NK-92 (cell line): ENCODE measurements at regions not wholly inside any gene's neighbourhood (a gene's known extent, or its start where the extent isn't known, plus 50 kb on each side); places are given as distances from the start of the nearest gene placed in this dataset.

ENCODE experiments used
- DNase-seq: peaks from one replicate; lab custom pipeline; 2025; ENCODE audit not compliant: unreplicated experiment; lab: John Stamatoyannopoulos, UW

DNA sequence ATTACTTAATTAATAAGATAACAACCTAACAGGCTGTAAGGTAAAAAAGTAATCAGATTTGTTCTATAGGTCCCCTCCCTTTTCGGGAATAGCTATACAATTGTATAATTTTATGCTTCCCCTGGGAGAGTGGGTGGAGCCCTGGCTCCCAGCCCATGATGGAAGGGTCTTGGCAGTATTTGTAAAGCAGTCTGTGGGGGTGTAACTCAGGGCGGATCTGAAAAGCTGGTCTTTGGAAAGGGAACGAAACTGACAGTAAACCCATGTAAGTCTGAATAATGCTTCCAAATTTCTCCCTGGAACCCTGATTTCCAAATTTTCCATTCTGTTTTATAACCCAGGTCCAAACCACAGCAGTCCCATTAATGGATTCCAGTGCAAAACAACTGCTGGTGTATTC, 110.4 kb downstream of the DAD1 start:
- no peak for DNase-seq

DNA sequence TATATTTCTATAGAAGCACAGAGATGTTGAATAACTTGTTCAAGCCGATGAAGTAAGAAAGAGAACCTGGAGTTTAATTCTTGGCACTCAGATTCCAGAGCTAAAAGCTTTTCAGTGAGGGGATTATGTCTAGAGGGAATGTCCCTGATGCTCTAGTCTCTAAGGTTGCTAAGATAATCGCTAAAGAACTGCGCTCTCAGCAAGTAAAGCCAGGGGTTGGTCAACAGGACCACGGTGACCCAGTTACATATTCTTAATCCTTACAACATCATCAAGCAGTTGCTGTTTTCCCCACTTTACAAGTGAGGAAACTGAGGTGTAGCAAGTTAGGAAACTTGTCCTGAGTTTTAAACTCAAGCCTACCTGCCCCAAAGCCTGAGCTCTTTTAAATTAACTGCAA, 110.8 kb downstream of the DAD1 start:
- DNase-seq, result no peak

DNA sequence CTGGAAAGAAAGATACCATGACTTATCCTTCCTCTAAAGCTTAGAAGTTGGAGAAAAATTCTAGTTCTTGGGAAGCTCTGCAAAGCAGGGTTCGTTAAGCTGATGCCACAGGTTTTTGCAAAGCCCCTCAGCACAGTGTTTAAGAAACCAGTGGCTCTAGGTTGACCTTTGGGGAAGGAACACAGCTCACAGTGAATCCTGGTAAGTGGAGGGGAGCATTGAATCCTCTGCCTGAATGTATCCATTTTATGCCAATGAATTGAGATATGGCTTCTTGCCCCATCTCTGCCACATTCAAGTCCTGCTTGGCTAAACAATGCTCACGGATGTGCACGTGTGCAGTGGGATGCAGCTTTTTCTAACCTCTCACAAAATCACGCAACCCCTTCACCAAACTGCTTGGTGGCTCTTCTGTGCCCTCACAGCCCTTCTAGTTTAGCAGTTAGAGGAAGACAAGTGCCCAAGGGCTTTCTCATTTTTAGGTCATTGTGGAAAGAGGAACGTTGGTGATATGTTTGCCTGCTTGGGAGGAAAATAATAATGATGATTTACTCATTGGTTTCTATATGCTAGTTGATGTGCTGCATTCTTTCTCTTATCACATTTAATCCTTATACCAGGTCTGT, 111.3 kb downstream of the DAD1 start:
- DNase-seq, result no peak

DNA sequence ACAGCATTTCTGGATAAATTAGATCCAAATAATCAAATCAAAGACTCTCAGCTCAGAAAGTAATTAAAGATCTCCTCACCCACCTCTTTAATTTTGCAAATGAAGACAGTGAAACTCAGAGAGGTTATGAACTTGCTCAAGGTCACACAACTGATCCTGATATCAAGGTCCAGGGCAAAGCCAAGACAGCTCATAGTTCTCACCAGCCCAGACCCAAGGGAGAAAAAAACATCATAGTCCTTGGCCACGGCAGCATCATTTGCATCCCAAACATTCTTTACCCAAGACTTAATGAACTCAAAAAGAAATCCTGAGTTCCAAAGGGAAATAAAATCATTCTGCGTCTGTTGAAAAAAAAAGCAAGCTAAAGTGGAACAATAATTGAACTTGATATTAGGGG, 112.1 kb downstream of the DAD1 start:
- DNase-seq, result no peak

DNA sequence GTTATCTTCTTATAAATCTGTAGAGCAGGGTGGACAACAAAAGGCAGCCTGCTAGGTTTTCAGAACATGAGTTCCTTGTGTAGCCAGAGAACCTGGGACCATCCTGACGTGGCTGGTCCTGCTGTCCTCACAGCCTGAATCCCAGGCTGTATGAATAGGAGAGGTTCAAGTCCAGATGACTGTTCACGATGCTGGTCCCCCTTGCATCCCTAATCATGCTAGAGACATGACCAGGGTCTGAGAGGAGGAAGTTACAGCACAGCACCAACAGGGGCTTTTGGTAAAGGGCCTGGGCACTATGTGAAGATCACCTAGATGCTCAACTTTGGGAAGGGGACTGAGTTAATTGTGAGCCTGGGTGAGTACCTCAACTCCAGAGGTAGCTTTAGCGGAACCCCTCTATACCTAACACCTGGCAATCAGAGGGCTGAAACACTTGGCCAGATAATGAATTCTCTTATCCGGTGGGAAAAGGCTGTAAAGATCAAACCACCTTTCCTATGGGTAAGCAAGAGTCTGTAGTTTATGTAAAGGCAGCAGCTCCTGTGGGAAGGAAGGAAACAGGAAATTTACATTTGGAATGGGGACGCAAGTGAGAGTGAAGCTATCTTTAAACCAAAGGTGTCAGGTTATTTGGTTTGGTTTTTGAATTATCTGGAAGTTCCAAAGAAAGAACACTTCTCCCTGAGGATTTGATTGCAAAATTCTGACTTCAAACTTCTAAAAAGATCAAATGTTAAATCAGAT, 112.8 kb downstream of the DAD1 start:
- DNase-seq, result no peak

DNA sequence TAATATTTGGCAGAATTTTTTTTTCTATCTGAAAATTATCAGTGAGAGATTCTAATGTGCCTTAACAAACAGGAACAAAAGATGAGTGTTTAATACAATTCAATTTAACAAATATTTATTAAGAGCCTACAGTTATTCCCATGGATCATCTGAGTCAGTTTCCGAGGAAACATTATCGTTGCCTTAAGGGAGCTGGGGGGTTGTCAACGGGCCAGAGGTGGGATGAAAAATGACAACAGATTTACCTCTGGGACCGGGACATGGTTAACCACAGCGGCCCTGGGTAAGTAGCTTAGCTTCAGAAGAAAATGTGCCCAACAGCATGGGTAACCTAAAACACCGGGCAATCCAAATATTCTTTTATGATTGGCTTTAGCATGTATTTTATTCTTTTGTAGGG, 113.6 kb downstream of the DAD1 start:
- no peak for DNase-seq

DNA sequence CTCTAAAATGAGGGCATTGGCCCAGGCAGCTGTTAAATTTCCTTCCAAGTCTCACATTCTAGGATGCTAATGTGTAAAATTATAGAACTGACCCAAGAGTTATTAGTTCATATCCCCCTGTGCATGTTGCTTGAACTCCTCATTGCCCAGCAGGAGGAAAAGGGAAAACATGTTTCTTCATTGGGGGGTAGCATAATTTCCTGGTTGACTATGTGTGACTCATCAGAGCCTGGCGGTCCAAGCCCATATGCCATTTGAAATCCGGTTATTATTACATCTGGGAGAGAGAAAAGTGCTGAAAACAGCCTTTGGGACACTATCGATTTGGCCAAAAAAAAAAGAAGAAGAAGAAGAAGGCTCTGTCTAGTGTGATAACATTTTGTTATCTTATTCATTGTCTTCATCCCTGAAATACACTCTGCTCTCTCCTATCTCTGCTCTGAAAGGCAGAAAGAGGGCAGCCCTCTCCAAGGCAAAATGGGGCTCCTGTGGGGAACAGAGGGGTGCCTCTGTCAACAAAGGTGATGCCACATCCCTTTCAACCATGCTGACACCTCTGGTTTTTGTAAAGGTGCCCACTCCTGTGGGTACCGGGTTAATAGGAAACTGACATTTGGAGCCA, 114.2 kb downstream of the DAD1 start:
- no peak for DNase-seq

DNA sequence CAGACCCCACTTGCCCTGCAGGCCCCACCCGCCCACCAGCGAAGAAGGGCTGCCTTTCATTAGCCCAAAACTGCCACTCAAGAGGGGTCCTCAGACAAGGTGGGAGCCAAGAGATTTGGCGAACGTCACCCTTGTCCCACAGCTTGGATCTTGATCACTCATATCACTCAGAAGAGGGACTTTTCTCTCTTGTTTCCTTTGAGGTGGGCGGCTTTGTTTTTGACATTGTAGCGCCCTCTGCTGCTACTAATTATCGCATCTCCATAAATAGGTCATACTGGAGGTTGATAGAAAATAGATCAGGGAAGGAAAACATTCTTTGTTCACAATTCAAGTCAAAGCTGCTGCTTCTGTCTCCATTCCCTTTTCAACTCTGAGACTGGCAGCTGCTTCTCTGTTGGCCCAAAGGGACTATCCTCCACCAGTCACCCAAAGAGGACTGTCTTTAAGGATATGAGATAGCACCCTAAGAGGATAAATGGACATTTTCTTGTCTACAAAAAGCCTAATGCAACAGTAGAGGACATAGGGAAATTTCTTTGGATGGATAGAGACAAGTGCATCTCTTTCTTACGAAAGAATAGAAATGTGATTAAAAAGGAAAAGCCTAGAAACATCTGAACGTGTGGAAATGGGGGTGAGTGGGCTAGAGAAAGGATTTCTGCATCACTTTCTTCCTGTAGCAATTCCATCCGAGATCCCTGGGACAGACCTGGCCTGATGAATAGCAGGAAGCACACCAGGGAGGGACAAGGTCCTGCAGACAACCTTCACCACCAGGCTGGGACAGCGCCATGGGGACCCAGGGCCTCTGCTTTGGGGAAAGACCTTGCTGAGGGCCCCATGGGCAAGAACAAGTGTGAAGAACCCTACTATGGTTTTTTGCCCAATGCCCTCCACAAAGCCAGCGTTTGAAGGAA, 115.8 kb downstream of the DAD1 start:
- no peak for DNase-seq

DNA sequence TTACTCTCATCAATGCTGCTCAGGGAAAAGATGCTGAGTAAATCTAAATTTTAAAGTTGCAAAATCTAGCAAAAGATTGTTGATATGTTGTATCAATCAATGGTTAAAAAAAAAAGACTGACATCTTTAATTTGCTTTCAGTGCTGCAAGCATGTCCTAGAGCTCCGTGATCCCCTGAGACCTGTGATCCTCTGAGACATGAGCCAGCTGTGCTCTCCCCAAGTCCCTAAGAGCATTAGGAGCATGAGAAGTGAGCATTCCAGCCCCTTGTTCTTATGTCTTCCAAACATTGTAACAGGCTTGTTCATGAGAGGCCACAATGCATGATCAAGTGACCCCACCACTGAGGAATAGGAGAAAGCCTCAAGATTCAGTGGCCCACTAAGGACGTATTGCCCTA, 116.6 kb downstream of the DAD1 start:
- DNase-seq, result no peak

DNA sequence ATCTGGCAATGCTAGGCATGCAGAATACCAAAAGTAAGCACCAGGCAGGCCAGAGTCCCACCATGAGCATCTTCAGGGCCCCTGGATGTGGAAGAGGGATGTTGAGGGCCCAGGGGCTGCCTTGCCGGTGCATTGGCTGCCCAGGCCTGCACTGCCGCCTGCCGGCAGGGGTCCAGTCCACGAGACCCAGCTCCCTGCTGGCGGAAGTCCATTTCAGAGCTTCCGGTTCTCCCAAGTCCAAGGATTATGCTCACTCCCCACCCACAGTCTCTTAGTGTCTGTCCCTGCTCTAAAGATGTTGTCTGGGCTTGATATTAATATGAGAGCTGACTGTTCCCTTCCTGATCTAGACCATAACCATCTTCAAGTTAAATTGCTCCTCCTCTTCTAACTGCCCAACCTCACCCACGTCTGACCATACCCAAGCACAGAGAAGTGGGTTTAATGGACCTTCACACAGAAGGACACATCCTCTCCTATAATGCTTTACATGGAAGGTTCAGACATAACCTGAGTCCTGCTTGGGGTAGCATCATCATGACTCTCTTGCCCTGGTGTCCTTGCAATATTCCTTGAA, 117.4 kb downstream of the DAD1 start:
- DNase-seq, result no peak

DNA sequence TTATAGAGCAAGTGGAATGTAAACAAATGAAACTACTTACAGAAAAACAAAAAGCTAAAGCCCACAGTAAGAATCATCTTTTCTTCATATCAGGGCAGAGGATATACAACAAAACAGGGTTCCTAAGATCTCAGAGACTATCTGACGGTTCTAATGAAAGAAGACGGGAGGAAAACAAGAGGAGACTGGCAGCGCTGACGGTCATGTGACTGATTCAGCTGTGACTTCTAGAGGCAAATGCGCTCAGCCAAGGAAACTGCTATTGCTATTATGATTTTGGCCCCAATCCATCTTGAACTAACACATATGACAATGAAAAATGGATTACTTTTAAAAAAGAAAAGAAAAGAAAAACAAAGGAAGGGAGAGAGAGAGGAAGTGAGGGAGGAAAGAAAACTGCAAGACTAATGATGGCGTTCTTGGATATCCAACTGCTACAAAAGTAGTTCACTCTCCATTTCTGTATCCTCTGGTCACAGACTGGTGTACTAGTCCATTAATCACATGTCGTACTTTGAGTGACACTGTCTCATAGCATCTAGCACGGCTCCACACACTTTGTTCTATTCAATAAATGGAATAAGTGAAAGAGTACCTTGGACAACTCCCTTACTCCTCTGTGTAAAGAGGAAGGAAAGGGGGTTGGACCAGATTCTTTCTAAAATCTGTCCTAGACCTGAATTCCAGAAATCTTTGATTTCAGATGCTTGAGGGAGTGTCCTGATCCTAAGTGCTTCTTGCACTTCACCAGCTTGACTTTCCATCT, 119.3 kb downstream of the DAD1 start:
- no peak for DNase-seq

DNA sequence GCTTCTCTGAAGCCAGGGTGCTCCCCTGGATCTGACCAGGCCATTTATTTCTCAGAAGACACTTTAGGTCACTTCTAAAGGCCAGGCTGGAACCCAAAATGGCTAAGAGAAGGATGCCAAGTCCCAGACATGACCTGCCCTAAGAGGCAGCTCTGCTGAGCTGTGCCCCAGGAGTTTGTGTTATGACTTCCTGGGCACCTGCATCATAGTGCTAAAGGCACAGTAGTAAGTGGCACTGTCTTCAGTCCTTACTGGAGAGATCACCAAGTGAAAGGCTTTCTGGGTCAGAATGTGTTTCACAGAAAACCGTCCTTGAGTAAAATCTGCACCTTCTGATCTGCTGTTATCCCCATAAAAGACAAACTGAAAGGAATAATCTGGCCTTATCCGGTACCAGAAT, 120.2 kb downstream of the DAD1 start:
- DNase-seq, result no peak

DNA sequence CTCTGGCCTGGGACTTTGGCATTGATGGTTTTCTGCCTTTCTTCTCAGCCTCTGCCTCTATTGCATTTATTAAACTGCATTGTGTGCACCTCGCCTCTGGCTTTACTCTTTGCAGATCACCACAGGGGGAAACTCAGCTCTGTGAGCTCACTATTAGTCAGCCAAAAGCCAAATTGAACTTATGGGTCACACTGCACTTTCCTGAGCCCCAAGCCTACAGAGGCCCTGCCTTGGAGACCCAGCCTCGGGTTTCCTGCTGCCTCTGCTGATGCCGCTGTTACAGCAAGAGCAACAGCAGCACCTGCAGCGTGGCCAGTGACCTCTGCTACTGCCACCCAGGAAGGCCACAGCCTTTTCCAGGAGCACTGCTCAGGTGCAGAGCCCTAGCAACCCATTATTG, 122.5 kb downstream of the DAD1 start:
- DNase-seq, result no peak

DNA sequence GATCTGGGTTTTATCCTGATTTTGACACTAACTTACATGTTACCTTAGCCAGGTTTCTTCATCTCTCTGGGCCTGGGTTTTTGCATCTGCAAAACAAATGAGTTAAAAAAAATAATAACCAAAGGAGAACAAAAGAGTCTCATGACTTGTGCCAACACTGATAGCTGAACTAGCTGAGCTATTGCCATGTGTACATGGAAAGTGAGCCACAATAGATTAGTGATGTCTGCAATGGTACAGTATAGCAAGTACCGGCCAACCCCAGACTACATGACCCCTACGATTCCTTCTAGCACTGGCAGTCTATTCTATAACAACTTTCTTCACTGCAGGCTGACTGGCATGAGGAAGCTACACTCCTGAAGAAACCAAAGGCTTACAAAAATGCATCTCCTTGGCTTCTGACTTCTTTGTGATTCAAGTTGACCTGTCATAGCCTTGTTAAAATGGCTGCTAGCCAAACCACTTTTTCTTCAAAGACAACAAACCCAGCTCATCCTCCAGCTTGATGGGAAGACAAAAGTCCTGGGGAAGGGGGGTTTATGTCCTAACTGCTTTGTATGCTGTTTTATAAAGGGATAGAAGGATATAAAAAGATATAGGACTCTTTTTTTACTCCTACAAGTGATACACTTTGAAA, 123.7 kb downstream of the DAD1 start:
- DNase-seq, result no peak

DNA sequence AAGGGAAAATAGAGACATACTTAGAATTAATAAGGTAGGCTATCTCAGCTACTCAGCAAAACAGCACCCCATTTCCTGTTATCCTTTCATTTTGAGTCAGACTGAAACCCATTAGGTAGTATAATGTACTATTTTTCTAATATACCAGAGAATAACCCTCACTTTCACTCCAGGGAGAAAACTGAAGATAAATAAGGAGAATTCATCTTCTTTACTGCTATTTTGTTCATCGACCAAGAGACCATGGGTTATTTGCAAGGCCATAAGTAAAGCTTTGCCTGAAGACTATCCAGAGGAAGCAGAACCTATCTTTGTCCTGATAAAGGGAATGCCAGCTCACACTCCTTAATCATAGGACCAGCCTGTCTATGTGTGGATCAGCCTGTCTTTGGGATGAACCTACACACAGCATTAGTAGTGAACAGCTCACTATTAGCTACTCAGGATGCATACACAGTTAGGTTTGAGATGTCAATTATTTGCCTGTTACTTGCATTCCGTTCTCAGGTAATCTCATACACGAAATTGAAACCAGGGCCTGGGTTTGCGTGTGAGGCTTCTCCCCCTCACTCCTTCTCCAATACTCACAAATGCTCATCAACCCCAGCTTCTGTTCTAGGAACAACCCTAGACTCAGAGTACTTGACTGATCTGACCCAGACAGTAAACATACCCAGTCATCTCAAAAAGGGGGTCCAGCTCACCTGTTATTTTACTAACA, 124.4 kb downstream of the DAD1 start:
- DNase-seq, result no peak

DNA sequence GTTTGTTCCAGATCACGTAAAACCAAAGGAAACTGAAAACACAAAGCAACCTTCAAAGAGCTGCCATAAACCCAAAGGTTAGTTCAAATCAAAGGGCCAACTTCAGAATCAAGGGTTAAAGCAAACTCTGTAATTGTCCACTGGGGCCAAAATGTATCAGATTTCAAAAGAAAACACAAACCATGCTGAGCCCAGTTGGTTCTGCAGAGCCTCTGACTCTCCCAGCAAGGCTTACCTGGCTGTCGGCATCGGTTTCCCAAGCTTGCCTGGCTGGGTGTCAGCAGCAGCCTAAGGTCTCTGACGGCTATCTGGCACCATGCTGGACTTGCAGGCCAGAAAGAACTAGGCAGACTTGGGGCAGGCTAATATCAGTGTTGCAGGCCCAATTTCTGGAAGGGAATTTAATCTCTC, 125.3 kb downstream of the DAD1 start:
- no peak for DNase-seq

DNA sequence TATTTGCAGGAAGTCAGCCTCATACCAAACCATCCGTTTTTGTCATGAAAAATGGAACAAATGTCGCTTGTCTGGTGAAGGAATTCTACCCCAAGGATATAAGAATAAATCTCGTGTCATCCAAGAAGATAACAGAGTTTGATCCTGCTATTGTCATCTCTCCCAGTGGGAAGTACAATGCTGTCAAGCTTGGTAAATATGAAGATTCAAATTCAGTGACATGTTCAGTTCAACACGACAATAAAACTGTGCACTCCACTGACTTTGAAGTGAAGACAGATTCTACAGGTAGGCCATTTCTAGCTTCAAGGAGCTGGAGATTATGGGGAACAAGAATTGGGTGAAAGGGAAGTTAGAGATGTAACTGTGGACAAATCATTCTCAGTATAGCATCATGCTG, 126.1 kb downstream of the DAD1 start:
- DNase-seq, result no peak

DNA sequence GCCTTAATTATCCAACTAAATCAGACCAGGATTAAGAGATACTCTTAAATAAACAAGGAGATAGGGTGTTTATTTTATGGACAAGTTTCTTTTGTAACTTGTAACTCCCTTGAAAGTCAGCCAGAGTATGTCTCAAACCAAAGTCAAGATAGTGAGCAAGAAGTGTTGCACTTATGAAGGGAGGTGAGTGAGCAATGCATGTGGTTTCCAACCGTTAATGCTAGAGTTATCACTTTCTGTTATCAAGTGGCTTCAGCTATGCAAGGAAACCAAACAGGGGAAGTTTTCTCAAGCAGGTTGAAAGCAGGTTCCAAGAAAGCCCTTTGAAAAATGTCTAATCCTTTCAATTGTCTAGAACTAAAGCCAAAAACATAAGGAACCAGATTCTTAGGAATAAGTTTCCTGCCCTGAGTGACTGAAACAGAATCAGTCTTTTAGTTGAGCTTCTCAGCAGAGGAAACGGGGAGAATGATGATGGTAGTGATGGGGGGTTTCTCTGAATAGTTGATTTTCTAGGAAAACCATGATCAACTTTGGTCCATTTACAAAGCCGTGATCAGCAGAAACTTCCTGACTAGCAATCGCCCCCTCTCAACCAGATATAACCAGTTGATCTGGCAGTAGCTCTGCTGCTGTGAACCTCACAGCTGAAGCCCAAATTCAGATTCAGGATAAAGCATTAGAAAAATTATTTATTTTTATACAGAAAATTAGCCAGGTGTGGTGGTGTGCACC, 128.4 kb downstream of the DAD1 start:
- DNase-seq, result no peak

DNA sequence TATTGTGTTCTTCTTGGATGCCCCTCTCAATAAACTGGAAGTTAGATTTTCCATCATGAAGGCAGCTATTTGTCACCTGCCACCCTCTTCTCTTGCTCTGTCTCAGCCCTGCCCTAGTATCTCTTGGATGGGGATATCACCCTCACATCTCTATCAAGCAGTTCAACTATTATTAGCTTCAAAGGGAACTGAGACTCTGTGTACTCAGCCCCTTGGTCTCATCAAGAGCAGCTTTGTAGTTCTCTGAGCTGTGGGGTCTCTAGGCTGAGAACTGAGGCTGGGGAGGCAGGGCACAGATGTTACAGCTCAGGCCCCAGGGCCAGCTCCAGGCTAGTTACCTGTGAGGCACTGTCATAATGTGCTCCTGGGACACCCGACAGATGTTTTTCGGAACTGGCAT, 130.3 kb downstream of the DAD1 start:
- DNase-seq, result no peak
